ENCODE measurements at regions not wholly inside any gene's neighbourhood (a gene's known extent, or its start where the extent isn't known, plus 50 kb on each side); places are given as distances from the start of the nearest gene placed in this dataset.

DNA sequence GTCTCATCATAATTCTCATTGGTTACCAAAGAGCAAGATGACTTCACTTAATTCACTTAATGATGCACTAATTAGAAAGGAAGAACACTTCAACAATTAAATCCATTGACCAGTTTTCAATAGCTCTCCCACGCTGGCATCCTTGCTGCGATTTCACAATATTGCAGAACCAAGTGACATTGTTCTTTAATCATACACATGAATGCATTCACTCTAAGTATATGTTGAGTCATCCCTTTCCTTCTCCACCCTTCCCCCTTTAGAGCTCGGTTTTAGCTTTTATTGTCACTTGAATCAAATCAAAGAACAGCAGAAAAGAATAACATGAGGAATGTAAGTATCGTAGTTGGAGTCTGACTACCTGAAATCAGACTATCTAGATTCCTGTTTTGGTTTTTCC lies 233.6 kb upstream of the FMN2 start:
- ATAC-seq: no peak
- H3K4me3 ChIP-seq: no peak overlapping the region
- TF ChIP-seq POLR2AphosphoS5 (IDR thresholded peaks at IDR 0.05) (no peak), POLR2A (IDR thresholded peaks at IDR 0.05) (no peak), EP300 (IDR thresholded peaks at IDR 0.05) (no peak)
- TF ChIP-seq, protein P1, sequence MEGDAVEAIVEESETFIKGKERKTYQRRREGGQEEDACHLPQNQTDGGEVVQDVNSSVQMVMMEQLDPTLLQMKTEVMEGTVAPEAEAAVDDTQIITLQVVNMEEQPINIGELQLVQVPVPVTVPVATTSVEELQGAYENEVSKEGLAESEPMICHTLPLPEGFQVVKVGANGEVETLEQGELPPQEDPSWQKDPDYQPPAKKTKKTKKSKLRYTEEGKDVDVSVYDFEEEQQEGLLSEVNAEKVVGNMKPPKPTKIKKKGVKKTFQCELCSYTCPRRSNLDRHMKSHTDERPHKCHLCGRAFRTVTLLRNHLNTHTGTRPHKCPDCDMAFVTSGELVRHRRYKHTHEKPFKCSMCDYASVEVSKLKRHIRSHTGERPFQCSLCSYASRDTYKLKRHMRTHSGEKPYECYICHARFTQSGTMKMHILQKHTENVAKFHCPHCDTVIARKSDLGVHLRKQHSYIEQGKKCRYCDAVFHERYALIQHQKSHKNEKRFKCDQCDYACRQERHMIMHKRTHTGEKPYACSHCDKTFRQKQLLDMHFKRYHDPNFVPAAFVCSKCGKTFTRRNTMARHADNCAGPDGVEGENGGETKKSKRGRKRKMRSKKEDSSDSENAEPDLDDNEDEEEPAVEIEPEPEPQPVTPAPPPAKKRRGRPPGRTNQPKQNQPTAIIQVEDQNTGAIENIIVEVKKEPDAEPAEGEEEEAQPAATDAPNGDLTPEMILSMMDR (IDR thresholded peaks at IDR 0.05): no peak
- no peaks in the 10 kb centered on the region for H3K9me3 ChIP-seq
- no peaks in the 10 kb centered on the region for H3K36me3 ChIP-seq
- no peaks in the 10 kb centered on the region for H3K27me3 ChIP-seq
- WGBS, 2 donors (ENCODE audit: low coverage in 1 of 2): 72 to 86% methylated on average over 1 to 4 of the region's 4 CpGs
- no peak overlapping the region for H3K27ac ChIP-seq
- H3K4me1 ChIP-seq: peaks cover 0 to 8% (median 0%) of the 10 kb centered on the region in 3 donors

GRCh38 chr1:239858529-239858928 lies 233.2 kb upstream of the FMN2 start:
- WGBS, 2 donors (ENCODE audit: low coverage in 1 of 2): 91 to 100% methylated on average over 1 to 5 of the region's 5 CpGs
- TF ChIP-seq EP300 (IDR thresholded peaks at IDR 0.05) (no peak), POLR2A (IDR thresholded peaks at IDR 0.05) (no peak), POLR2AphosphoS5 (IDR thresholded peaks at IDR 0.05) (no peak)
- TF ChIP-seq, protein P1 (IDR thresholded peaks at IDR 0.05): no peak
- no peak for ATAC-seq
- Histone ChIP-seq H3K4me3 (no peak overlapping the region), H3K27ac (no peak overlapping the region), H3K4me1 (peaks cover 0 to 8% (median 0%) of the 10 kb centered on the region in 3 donors), H3K9me3 (no peaks in the 10 kb centered on the region), H3K36me3 (no peaks in the 10 kb centered on the region), H3K27me3 (no peaks in the 10 kb centered on the region)

DNA sequence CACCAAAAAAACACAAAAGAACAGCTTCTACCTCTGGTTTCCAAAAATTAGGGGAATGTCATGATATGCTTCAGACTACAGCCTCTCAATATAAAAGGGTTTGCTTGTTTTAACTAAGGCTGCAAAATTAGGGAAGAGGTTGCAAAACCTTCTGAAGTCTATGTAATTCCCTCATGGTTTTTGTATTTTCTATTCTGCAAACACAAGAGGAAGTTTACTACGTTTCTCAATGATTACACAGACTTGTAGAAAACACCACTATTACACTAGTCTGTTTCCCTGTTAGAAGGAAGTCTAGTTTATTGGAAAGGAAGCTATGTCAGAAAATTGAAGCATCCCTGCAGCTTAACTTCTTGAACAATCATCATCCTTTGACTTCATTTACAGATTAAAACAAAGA lies 229.7 kb upstream of the FMN2 start:
- no peak for TF ChIP-seq POLR2A (IDR thresholded peaks at IDR 0.05)
- TF ChIP-seq, protein P1 (IDR thresholded peaks at IDR 0.05): no peak
- no peaks in the 10 kb centered on the region for H3K4me1 ChIP-seq
- H3K27ac ChIP-seq: no peak overlapping the region
- no peaks in the 10 kb centered on the region for H3K27me3 ChIP-seq
- H3K4me3 ChIP-seq: no peak overlapping the region
- no peak for ATAC-seq
- no peaks in the 10 kb centered on the region for H3K36me3 ChIP-seq
- WGBS, 2 donors (ENCODE audit: low coverage in 1 of 2): 44 to 71% methylated on average over 1 of the region's 1 CpG
- H3K9me3 ChIP-seq: no peaks in the 10 kb centered on the region

DNA sequence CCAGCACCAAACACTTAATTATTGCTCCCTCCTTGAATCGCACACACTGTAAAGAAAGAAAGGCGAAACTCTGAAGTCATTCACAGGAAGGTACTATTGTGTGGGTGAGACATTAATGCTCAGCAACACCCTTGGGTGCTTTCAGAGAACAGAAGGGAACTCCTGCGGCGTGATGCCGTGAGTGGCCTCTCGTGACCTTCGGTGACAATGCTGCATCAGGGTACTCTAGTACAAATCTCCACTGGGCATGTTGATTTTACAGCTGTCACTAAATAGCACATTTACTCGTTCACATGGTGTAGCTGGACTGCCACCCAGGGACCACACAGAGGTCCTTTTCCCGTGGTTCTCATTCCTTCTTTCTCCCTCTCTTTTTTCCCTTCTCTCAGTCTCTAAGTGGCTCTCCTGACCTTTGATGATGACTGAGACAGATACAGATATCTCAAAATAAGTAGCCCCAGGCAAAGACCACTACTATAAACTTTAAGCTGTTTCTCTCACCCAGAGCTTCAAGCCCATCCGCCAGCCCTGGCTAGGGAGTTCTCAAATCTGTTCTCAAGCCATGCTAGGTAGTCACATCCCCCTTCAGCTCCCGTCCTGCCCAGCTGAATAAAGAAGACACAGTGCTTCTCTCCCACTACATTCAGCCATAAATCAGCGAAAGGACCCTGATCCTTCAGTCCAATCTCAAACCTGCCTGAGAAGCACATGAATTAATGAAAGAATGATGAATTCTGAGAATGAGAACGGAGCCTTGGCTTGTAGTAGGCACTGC lies 223.4 kb upstream of the FMN2 start:
- Histone ChIP-seq H3K9me3 (no peaks in the 10 kb centered on the region), H3K27me3 (no peaks in the 10 kb centered on the region), H3K4me3 (no peak overlapping the region), H3K4me1 (peaks cover 0 to 5% (median 0%) of the 10 kb centered on the region in 3 donors), H3K36me3 (no peaks in the 10 kb centered on the region), H3K27ac (no peak overlapping the region)
- TF ChIP-seq EP300 (IDR thresholded peaks at IDR 0.05) (no peak), POLR2A (IDR thresholded peaks at IDR 0.05) (no peak), POLR2AphosphoS5 (IDR thresholded peaks at IDR 0.05) (no peak)
- TF ChIP-seq, protein P1 (IDR thresholded peaks at IDR 0.05): no peak
- no peak for ATAC-seq
- 81 to 87% methylated on average over 6 to 11 of the region's 13 CpGs for WGBS, 2 donors (ENCODE audit: low coverage in 1 of 2)

DNA sequence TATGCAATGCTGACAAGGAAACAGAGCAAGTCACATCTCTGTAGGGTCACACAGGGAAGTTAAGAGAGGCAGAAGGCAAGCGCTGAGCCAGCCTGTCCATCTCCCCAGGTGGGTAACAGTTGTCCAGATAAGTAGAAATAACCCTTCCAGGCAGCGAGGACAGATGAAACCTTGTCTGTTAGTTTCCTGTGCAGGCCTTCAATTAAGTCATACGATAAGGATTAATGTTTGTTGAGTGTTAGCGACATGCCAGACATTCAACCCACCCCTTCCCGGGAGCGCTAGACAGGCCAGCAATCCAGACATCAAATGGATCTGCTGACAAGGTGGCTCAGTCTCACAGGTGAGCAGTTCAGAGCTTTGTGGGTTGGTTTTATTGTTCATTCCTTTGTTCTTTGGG lies 221.5 kb upstream of the FMN2 start:
- no peak for ATAC-seq

More for the DNA sequence above, 221.5 kb upstream of the FMN2 start:
- Histone ChIP-seq H3K4me3 (no peak overlapping the region), H3K36me3 (no peaks in the 10 kb centered on the region), H3K27me3 (no peaks in the 10 kb centered on the region), H3K4me1 (peaks cover 0 to 5% (median 0%) of the 10 kb centered on the region in 3 donors), H3K27ac (no peak overlapping the region), H3K9me3 (no peaks in the 10 kb centered on the region)
- TF ChIP-seq POLR2A (IDR thresholded peaks at IDR 0.05): no peak
- TF ChIP-seq, protein P1 (IDR thresholded peaks at IDR 0.05): no peak
- no peak for TF ChIP-seq EP300 (IDR thresholded peaks at IDR 0.05)
- no peak for TF ChIP-seq POLR2AphosphoS5 (IDR thresholded peaks at IDR 0.05)
- 65 to 83% methylated on average over 2 to 6 of the region's 6 CpGs for WGBS, 2 donors (ENCODE audit: low coverage in 1 of 2)
